Liver (tissue), 3 donors: ENCODE measurements at regions not wholly inside any gene's neighbourhood (a gene's known extent, or its start where the extent isn't known, plus 50 kb on each side); places are given as distances from the start of the nearest gene placed in this dataset.

Experiments used
- EGR1 ChIP-seq, 2 donors: IDR thresholded peaks; 2 replicates each; pipeline ENCODE4 v1.6.1; 2016 to 2018; ENCODE audit warnings: antibody characterized with exemption in 2 of 2, low read depth in 2 of 2
- FOXA1 ChIP-seq: IDR thresholded peaks from 2 replicates; pipeline ENCODE4 v1.6.1; 2016; ENCODE audit warnings: antibody characterized with exemption
- GABPA ChIP-seq, 2 donors: IDR thresholded peaks in 1 of 2; conservative IDR thresholded peaks in 1 of 2; 2 replicates each; pipeline ENCODE4 v1.6.1; 2016; ENCODE audit warnings: antibody characterized with exemption in 2 of 2, mild to moderate bottlenecking in 1 of 2, moderate library complexity in 1 of 2
- JUND ChIP-seq, 2 donors: IDR thresholded peaks; 2 replicates each; pipeline ENCODE4 v1.6.1; 2016; ENCODE audit warnings: antibody characterized with exemption in 2 of 2
- RXRA ChIP-seq, 2 donors: IDR thresholded peaks; 2 replicates each; pipeline ENCODE4 v1.6.1; 2017 to 2018; ENCODE audit warnings: antibody characterized with exemption in 2 of 2, mild to moderate bottlenecking in 1 of 2
- YY1 ChIP-seq: IDR thresholded peaks from 2 replicates; pipeline ENCODE4 v1.6.1; 2016; ENCODE audit warnings: antibody characterized with exemption, mild to moderate bottlenecking
- TF ChIP-seq, protein P1 (sequence below): fragments of 150-350 bp; IDR thresholded peaks from 2 replicates; pipeline ENCODE4 v1.5.1; 2017; ENCODE audit warnings: improper control_type of control experiment, low read depth, low read length; ENCODE audit not compliant: missing input control
- TF ChIP-seq, protein P2 (sequence below): IDR thresholded peaks from 2 replicates; pipeline ENCODE4 v1.6.1; 2016; ENCODE audit warnings: antibody characterized with exemption
- TF ChIP-seq, protein P3 (sequence below): IDR thresholded peaks from 2 replicates; pipeline ENCODE4 v1.6.1; 2016; ENCODE audit warnings: antibody characterized with exemption
- TF ChIP-seq, protein P4 (sequence below): IDR thresholded peaks from 2 replicates; pipeline ENCODE4 v1.6.1; 2016; ENCODE audit warnings: antibody characterized with exemption
- donor health status: healthy.
- donor health status: healthy.

DNA sequence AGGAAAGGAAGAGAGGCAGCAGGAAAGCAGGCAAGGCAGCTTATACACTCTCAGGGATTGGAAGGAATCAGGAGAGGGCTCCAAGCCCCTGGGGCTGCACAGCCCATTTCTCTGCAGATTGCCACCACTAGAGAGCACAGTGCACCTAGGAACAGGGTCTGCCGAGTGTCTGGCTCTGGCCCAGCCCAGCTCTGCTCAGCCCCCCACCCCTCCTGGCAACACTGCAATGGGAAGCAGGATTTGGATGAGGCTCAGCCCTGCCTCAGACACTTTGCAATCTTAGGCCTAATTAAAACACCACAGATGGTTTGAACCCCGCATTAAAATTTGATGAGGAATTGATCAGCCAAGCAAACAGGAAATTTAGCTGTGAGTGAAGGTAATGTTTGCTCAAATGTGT is 252.7 kb downstream of the DHX35 start:
- no peak for TF ChIP-seq FOXA1
- TF ChIP-seq, protein P1, sequence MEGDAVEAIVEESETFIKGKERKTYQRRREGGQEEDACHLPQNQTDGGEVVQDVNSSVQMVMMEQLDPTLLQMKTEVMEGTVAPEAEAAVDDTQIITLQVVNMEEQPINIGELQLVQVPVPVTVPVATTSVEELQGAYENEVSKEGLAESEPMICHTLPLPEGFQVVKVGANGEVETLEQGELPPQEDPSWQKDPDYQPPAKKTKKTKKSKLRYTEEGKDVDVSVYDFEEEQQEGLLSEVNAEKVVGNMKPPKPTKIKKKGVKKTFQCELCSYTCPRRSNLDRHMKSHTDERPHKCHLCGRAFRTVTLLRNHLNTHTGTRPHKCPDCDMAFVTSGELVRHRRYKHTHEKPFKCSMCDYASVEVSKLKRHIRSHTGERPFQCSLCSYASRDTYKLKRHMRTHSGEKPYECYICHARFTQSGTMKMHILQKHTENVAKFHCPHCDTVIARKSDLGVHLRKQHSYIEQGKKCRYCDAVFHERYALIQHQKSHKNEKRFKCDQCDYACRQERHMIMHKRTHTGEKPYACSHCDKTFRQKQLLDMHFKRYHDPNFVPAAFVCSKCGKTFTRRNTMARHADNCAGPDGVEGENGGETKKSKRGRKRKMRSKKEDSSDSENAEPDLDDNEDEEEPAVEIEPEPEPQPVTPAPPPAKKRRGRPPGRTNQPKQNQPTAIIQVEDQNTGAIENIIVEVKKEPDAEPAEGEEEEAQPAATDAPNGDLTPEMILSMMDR, result no peak
- no peak for TF ChIP-seq JUND (IDR thresholded peaks at IDR 0.05)
- TF ChIP-seq EGR1 (IDR thresholded peaks at IDR 0.05; ENCODE audit: low read depth in 2 of 2), result no peak
- TF ChIP-seq, protein P2, sequence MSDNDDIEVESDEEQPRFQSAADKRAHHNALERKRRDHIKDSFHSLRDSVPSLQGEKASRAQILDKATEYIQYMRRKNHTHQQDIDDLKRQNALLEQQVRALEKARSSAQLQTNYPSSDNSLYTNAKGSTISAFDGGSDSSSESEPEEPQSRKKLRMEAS, result no peak
- no peak for TF ChIP-seq YY1
- TF ChIP-seq, protein P3, sequence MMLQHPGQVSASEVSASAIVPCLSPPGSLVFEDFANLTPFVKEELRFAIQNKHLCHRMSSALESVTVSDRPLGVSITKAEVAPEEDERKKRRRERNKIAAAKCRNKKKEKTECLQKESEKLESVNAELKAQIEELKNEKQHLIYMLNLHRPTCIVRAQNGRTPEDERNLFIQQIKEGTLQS, result no peak
- no peak for TF ChIP-seq GABPA (IDR thresholded peaks at IDR 0.05 in 1 of 2, conservative IDR thresholded peaks at IDR 0.05 in 1 of 2)
- TF ChIP-seq, protein P4, sequence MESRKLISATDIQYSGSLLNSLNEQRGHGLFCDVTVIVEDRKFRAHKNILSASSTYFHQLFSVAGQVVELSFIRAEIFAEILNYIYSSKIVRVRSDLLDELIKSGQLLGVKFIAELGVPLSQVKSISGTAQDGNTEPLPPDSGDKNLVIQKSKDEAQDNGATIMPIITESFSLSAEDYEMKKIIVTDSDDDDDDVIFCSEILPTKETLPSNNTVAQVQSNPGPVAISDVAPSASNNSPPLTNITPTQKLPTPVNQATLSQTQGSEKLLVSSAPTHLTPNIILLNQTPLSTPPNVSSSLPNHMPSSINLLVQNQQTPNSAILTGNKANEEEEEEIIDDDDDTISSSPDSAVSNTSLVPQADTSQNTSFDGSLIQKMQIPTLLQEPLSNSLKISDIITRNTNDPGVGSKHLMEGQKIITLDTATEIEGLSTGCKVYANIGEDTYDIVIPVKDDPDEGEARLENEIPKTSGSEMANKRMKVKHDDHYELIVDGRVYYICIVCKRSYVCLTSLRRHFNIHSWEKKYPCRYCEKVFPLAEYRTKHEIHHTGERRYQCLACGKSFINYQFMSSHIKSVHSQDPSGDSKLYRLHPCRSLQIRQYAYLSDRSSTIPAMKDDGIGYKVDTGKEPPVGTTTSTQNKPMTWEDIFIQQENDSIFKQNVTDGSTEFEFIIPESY, result no peak
- TF ChIP-seq RXRA (IDR thresholded peaks at IDR 0.05), result no peak
